ENCODE measurements at regions not wholly inside any gene's neighbourhood (a gene's known extent, or its start where the extent isn't known, plus 50 kb on each side); places are given as distances from the start of the nearest gene placed in this dataset.

GRCh38 chr21:35323947-35324346 is 274.8 kb upstream of the RUNX1 start:
- no peak for FAIRE-seq

GRCh38 chr21:35321322-35322200 is 272.5 kb upstream of the RUNX1 start:
- no peak for FAIRE-seq

- FAIRE-seq = no peak
Measured at GRCh38 chr21:35319684-35320283, 270.7 kb upstream of the RUNX1 start.

GRCh38 chr21:35316933-35317332 is 267.8 kb upstream of the RUNX1 start:
- no peak for FAIRE-seq

- no peak for FAIRE-seq
Measured at GRCh38 chr21:35316456-35316855, 267.4 kb upstream of the RUNX1 start.

GRCh38 chr21:35314857-35315582 is 265.9 kb upstream of the RUNX1 start:
- FAIRE-seq = no peak

- FAIRE-seq = no peak
Measured at GRCh38 chr21:35311985-35312384, 262.9 kb upstream of the RUNX1 start.

- FAIRE-seq = no peak
Measured at GRCh38 chr21:35309316-35309715, 260.2 kb upstream of the RUNX1 start.

GRCh38 chr21:35303085-35303484 is 254.0 kb upstream of the RUNX1 start:
- no peak for FAIRE-seq

- FAIRE-seq = no peak
Measured at GRCh38 chr21:35298757-35299156, 249.7 kb upstream of the RUNX1 start.

GRCh38 chr21:35297665-35298064 is 248.6 kb upstream of the RUNX1 start:
- no peak for FAIRE-seq

- FAIRE-seq = no peak
Measured at GRCh38 chr21:35294231-35294898, 245.3 kb upstream of the RUNX1 start.

GRCh38 chr21:35291973-35292627 is 243.0 kb upstream of the RUNX1 start:
- FAIRE-seq = no peak

- FAIRE-seq = no peak
Measured at GRCh38 chr21:35291034-35291433, 241.9 kb upstream of the RUNX1 start.

- FAIRE-seq = no peak
Measured at GRCh38 chr21:35288238-35288637, 239.1 kb upstream of the RUNX1 start.

- FAIRE-seq = no peak
Measured at GRCh38 chr21:35284199-35284598, 235.1 kb upstream of the RUNX1 start.

GRCh38 chr21:35282944-35283343 is 233.8 kb upstream of the RUNX1 start:
- no peak for FAIRE-seq

- no peak for FAIRE-seq
Measured at GRCh38 chr21:35281956-35282355, 232.9 kb upstream of the RUNX1 start.

GRCh38 chr21:35280231-35280630 is 231.1 kb upstream of the RUNX1 start:
- FAIRE-seq = no peak

GRCh38 chr21:35275776-35276175 is 226.7 kb upstream of the RUNX1 start:
- no peak for FAIRE-seq

GRCh38 chr21:35274923-35275322 is 225.8 kb upstream of the RUNX1 start:
- no peak for FAIRE-seq

GRCh38 chr21:35274090-35274489 is 225.0 kb upstream of the RUNX1 start:
- FAIRE-seq = no peak

- FAIRE-seq = no peak
Measured at GRCh38 chr21:35273333-35273732, 224.2 kb upstream of the RUNX1 start.

All from TTC549 (cell line).